ENCODE measurements at regions not wholly inside any gene's neighbourhood (a gene's known extent, or its start where the extent isn't known, plus 50 kb on each side); places are given as distances from the start of the nearest gene placed in this dataset.

- TF ChIP-seq CTCF (IDR thresholded peaks at IDR 0.05; ENCODE audit: poor library complexity) (no peak), EZH2 (IDR thresholded peaks at IDR 0.05; ENCODE audit: borderline replicate concordance) (no peak)
These were observed 101.8 kb downstream of the SALL1 start for GRCh38 chr16:51049276-51049675.
